MM.1S (cell line): ENCODE measurements at regions not wholly inside any gene's neighbourhood (a gene's known extent, or its start where the extent isn't known, plus 50 kb on each side); places are given as distances from the start of the nearest gene placed in this dataset.

Experiments
- DNase-seq: peaks from one replicate; pipeline ENCODE4 v3.0.0-alpha.2; 2015
- H2AFZ ChIP-seq: fragments of 300-600 bp; sonication (generic); 2 replicates; pipeline ENCODE4 v1.6.0; 2016; ENCODE audit warnings: antibody characterized with exemption, low read length
- H3F3A ChIP-seq: fragments of 300-600 bp; sonication (generic); 2 replicates; pipeline ENCODE4 v1.6.1; 2016; ENCODE audit warnings: mild to moderate bottlenecking, antibody characterized with exemption, low read length, moderate library complexity, mixed read lengths; ENCODE audit not compliant: insufficient read depth
- H3K27ac ChIP-seq: fragments of 300-600 bp; sonication (generic); 2 replicates; pipeline ENCODE4 v1.5.1; 2016; ENCODE audit warnings: mild to moderate bottlenecking, low read length
- H3K27me3 ChIP-seq: fragments of 300-600 bp; sonication (generic); replicated peaks from 2 replicates; pipeline ENCODE4 v1.6.0; 2016; ENCODE audit warnings: low read length; ENCODE audit not compliant: insufficient read depth
- H3K36me3 ChIP-seq: fragments of 300-600 bp; sonication (generic); replicated peaks from 2 replicates; pipeline ENCODE4 v1.6.1; 2016; ENCODE audit warnings: mild to moderate bottlenecking, low read length, mixed read lengths; ENCODE audit not compliant: insufficient read depth
- H3K4me1 ChIP-seq: fragments of 300-600 bp; sonication (generic); 2 replicates; pipeline ENCODE4 v1.6.1; 2016; ENCODE audit warnings: low read length, mixed read lengths
- H3K4me2 ChIP-seq: fragments of 300-600 bp; sonication (generic); 2 replicates; pipeline ENCODE4 v1.6.0; 2016; ENCODE audit warnings: low read depth, low read length
- H3K4me3 ChIP-seq: fragments of 300-600 bp; sonication (generic); 2 replicates; pipeline ENCODE4 v1.5.1; 2016; ENCODE audit warnings: low read length, mixed read lengths
- H3K79me2 ChIP-seq: fragments of 300-600 bp; sonication (generic); 2 replicates; pipeline ENCODE4 v1.6.1; 2016; ENCODE audit warnings: mixed run types, low read length, mixed read lengths
- H3K9ac ChIP-seq: fragments of 300-600 bp; sonication (generic); 2 replicates; pipeline ENCODE4 v1.6.1; 2016; ENCODE audit warnings: low read length, mixed read lengths
- H3K9me2 ChIP-seq: fragments of 300-600 bp; sonication (generic); replicated peaks from 2 replicates; pipeline ENCODE4 v1.6.1; 2016; ENCODE audit warnings: mild to moderate bottlenecking, low read length, mixed read lengths; ENCODE audit not compliant: insufficient read depth
- H3K9me3 ChIP-seq: fragments of 300-600 bp; sonication (generic); replicated peaks from 2 replicates; pipeline ENCODE4 v1.6.1; 2016; ENCODE audit warnings: mild to moderate bottlenecking, low read length, mixed read lengths; ENCODE audit not compliant: insufficient read depth
- H4K20me1 ChIP-seq: fragments of 300-600 bp; sonication (generic); 2 replicates; pipeline ENCODE4 v1.6.1; 2016; ENCODE audit warnings: mild to moderate bottlenecking, low read length, moderate library complexity, mixed read lengths; ENCODE audit not compliant: insufficient read depth
- EZH2 ChIP-seq: fragments of 300-600 bp; sonication (generic); optimal IDR thresholded peaks from 2 replicates; pipeline ENCODE3; 2017; ENCODE audit warnings: low read depth, mild to moderate bottlenecking, antibody characterized with exemption, low read length, mixed read lengths
- EZH2phosphoT487 ChIP-seq: fragments of 300-600 bp; sonication (generic); IDR thresholded peaks from 2 replicates; pipeline ENCODE4 v1.6.1; 2018; ENCODE audit warnings: antibody characterized with exemption, low read length
- TF ChIP-seq, protein P1 (sequence below): fragments of 300-600 bp; sonication (generic); IDR thresholded peaks from 2 replicates; pipeline ENCODE4 v1.5.1; 2016; ENCODE audit warnings: antibody characterized with exemption, low read length, mixed read lengths

GRCh38 chr21:33136847-33137502, 67.0 kb downstream of the OLIG1 start:
- no peak overlapping the region for H3K4me3 ChIP-seq
- H2AFZ ChIP-seq, result peak overlapping the region; percentile 12; the same call in 1 of the 2 replicates
- H3K79me2 ChIP-seq, result no peaks in the 10 kb centered on the region
- H4K20me1 ChIP-seq, result no peaks in the 10 kb centered on the region
- H3K27ac ChIP-seq, result no peak overlapping the region
- H3K9me3 ChIP-seq, result no peaks in the 10 kb centered on the region
- no peak for TF ChIP-seq EZH2phosphoT487
- TF ChIP-seq, protein P1, sequence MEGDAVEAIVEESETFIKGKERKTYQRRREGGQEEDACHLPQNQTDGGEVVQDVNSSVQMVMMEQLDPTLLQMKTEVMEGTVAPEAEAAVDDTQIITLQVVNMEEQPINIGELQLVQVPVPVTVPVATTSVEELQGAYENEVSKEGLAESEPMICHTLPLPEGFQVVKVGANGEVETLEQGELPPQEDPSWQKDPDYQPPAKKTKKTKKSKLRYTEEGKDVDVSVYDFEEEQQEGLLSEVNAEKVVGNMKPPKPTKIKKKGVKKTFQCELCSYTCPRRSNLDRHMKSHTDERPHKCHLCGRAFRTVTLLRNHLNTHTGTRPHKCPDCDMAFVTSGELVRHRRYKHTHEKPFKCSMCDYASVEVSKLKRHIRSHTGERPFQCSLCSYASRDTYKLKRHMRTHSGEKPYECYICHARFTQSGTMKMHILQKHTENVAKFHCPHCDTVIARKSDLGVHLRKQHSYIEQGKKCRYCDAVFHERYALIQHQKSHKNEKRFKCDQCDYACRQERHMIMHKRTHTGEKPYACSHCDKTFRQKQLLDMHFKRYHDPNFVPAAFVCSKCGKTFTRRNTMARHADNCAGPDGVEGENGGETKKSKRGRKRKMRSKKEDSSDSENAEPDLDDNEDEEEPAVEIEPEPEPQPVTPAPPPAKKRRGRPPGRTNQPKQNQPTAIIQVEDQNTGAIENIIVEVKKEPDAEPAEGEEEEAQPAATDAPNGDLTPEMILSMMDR, result no peak
- no peak for TF ChIP-seq EZH2
- no peaks in the 10 kb centered on the region for H3K36me3 ChIP-seq
- no peaks in the 10 kb centered on the region for H3K27me3 ChIP-seq
- H3K9ac ChIP-seq, result no peak overlapping the region
- H3K9me2 ChIP-seq, result no peaks in the 10 kb centered on the region
- DNase-seq, result no peak
- H3K4me2 ChIP-seq, result no peak overlapping the region
- H3K4me1 ChIP-seq, result peaks cover 20% of the 10 kb centered on the region
- H3F3A ChIP-seq, result 0 out of 2 replicates have a peak, but pooled peaks cover 4% of the 10 kb centered on the region

DNA sequence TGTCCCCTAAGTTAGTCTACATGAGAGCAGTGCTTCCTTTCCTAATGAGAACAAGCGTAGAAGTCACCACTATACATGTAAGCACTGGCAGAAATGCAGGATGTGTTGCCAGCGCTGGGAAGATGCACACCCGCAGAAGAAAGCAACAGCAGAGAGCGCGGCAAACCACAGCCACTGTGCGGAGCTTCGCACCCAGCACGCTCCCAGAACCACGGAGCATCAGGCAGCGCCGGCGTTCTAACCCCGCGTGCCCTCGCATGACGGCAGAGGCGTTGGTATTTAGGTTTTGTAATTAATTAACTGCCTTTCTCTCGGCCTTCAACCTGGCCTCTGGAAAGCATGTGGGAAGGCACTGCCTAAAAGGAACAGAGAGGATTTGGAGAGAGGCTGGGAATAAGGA, 69.1 kb downstream of the OLIG1 start:
- Histone ChIP-seq H3K4me1 (peaks cover 20% of the 10 kb centered on the region), H3K4me2 (peak overlapping the region; percentile 74; the same call in 1 of the 2 replicates), H3K9me2 (no peaks in the 10 kb centered on the region), H3K79me2 (no peaks in the 10 kb centered on the region), H3K27me3 (no peaks in the 10 kb centered on the region), H3F3A (0 out of 2 replicates have a peak, but pooled peaks cover 4% of the 10 kb centered on the region), H3K9ac (no peak overlapping the region), H3K36me3 (no peaks in the 10 kb centered on the region), H3K9me3 (no peaks in the 10 kb centered on the region), H3K4me3 (no peak overlapping the region), H2AFZ (peak overlapping the region; percentile 81), H3K27ac (peak overlapping the region; percentile 42; the same call in 1 of the 2 replicates), H4K20me1 (no peaks in the 10 kb centered on the region)
- DNase-seq, result no peak
- TF ChIP-seq, protein P1, result no peak
- TF ChIP-seq EZH2phosphoT487, result no peak
- TF ChIP-seq EZH2, result no peak

DNA sequence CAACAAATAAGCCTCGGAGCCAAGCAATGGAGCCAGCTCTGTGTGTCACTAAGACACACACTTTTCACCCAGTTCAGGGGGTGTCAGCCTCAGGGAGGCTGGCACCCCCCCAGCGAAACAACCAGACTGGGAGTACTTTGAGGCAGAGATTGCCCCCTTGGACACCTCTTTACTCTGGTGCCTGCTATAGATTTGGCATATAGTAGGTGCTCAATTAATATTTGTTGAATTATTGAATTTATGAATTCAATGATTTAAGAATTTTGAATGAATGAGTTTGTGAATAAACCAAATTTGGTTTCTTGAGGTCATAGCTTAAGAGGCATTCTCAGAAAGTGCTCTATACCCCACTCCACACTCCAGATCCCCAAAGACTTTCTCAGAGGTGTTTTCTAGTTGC, 70.3 kb downstream of the OLIG1 start:
- Histone ChIP-seq H3K4me2 (peak overlapping the region; percentile 74), H3K27ac (peak overlapping the region; percentile 42; the same call in 1 of the 2 replicates), H3K4me3 (no peak overlapping the region), H3K9ac (no peak overlapping the region), H3F3A (0 out of 2 replicates have a peak, but pooled peaks cover 4% of the 10 kb centered on the region), H3K9me3 (no peaks in the 10 kb centered on the region), H2AFZ (peak overlapping the region; percentile 81; the same call in 1 of the 2 replicates), H3K79me2 (no peaks in the 10 kb centered on the region), H3K27me3 (no peaks in the 10 kb centered on the region), H3K9me2 (no peaks in the 10 kb centered on the region), H3K36me3 (no peaks in the 10 kb centered on the region), H4K20me1 (no peaks in the 10 kb centered on the region), H3K4me1 (peaks cover 20% of the 10 kb centered on the region)
- TF ChIP-seq, protein P1, result no peak
- TF ChIP-seq EZH2, result no peak
- no peak for TF ChIP-seq EZH2phosphoT487
- peak; percentile 29 for DNase-seq
